ENCODE measurements at regions not wholly inside any gene's neighbourhood (a gene's known extent, or its start where the extent isn't known, plus 50 kb on each side); places are given as distances from the start of the nearest gene placed in this dataset.

DNA sequence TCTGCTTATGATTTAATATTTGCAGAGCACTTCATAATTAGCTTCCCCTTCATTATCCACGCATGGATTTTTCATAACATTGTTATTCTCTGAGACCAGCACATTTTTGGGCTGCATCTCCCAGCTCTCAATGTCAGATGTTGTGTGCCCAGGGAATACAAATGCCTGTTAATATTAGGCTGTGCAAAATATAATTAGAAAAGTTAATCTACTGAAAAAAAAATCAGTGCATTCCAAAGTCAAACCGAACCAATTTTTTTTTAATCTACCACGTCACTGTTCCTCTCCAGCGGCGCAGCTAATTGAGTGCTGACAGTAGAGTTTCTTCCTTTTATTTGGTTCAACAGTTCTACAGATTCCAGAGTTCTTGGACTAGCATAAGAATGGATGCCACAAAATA lies 191.0 kb upstream of the RGS6 start:
- no peaks in the 10 kb centered on the region for H3K9me1 ChIP-seq (replicated peaks; ENCODE audit: control insufficient read depth, extremely low read depth, insufficient read depth, low read length)
- no TSS peak for BruUV-seq (replicated peaks)
- ChIA-PET CTCF (interaction anchor here (0.9 to 1.3 kb wide), 3 partner anchors 12 to 114 kb away, joined by 3 to 4 read pairs (median 3); no protein-coding TSS in a partner anchor), POLR2A (no interaction called here)
- intact Hi-C loops (cut with micrococcal nuclease), result no loop called here
- no peaks in the 10 kb centered on the region for H3K9me3 ChIP-seq (replicated peaks; ENCODE audit: control insufficient read depth, insufficient read depth, low read length)
- peaks cover 0 to 4% of the 10 kb centered on the region in 2 experiments for H3K36me3 ChIP-seq (ENCODE audit: control insufficient read depth in 2 of 2, extremely low read depth in 1 of 2, insufficient read depth in 2 of 2, low read length in 2 of 2)
- no peak for FAIRE-seq
- no peak overlapping the region for H3K4me2 ChIP-seq (ENCODE audit: insufficient read depth, low read length)
- no peak for TF ChIP-seq GATA2 (IDR thresholded peaks at IDR 0.05; ENCODE audit: insufficient read depth, insufficient read length, low read depth, low read length)
- no peak for TF ChIP-seq MYC (IDR thresholded peaks at IDR 0.05; ENCODE audit: low read depth, low read length)
- TF ChIP-seq POLR2A (IDR thresholded peaks at IDR 0.05; ENCODE audit: low read depth, low read length), result no peak
- TF ChIP-seq JUN (IDR thresholded peaks at IDR 0.05; ENCODE audit: borderline replicate concordance, insufficient read depth, insufficient read length, low read depth), result no peak
- TF ChIP-seq FOS (IDR thresholded peaks at IDR 0.05; ENCODE audit: borderline replicate concordance, insufficient read depth, low read length), result no peak
- TF ChIP-seq POLR2AphosphoS5 (IDR thresholded peaks at IDR 0.05; ENCODE audit: insufficient read depth, low read depth, low read length), result no peak
- TF ChIP-seq EZH2 (IDR thresholded peaks at IDR 0.05; ENCODE audit: borderline replicate concordance, low read depth, low read length, severe bottlenecking), result no peak
- TF ChIP-seq, protein P1, sequence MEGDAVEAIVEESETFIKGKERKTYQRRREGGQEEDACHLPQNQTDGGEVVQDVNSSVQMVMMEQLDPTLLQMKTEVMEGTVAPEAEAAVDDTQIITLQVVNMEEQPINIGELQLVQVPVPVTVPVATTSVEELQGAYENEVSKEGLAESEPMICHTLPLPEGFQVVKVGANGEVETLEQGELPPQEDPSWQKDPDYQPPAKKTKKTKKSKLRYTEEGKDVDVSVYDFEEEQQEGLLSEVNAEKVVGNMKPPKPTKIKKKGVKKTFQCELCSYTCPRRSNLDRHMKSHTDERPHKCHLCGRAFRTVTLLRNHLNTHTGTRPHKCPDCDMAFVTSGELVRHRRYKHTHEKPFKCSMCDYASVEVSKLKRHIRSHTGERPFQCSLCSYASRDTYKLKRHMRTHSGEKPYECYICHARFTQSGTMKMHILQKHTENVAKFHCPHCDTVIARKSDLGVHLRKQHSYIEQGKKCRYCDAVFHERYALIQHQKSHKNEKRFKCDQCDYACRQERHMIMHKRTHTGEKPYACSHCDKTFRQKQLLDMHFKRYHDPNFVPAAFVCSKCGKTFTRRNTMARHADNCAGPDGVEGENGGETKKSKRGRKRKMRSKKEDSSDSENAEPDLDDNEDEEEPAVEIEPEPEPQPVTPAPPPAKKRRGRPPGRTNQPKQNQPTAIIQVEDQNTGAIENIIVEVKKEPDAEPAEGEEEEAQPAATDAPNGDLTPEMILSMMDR (IDR thresholded peaks at IDR 0.05; ENCODE audit: extremely low read depth in 1 of 2, insufficient read depth in 1 of 2, low read depth in 1 of 2, low read length in 2 of 2), result no peak
- TF ChIP-seq, protein P2, sequence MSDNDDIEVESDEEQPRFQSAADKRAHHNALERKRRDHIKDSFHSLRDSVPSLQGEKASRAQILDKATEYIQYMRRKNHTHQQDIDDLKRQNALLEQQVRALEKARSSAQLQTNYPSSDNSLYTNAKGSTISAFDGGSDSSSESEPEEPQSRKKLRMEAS (IDR thresholded peaks at IDR 0.05; ENCODE audit: insufficient read depth, insufficient read length), result no peak
- dilution Hi-C loops (cut with MboI; ENCODE audit: extremely low pct_ligation_motif_present, low sequenced_read_pairs), result no loop called here
- no peak overlapping the region for H3K9ac ChIP-seq (replicated peaks; ENCODE audit: extremely low read depth, insufficient read depth, low read length)
- H2AFZ ChIP-seq (ENCODE audit: low read depth, low read length), result no peak overlapping the region
- H3K79me2 ChIP-seq (ENCODE audit: control insufficient read depth, insufficient read depth, low read length), result no peaks in the 10 kb centered on the region
- peaks cover 6% of the 10 kb centered on the region for H3K4me1 ChIP-seq (ENCODE audit: control insufficient read depth, extremely low read depth, insufficient read depth, low read length)
- no peak overlapping the region for H3K27ac ChIP-seq (ENCODE audit: insufficient read depth, low read depth, low read length)
- no peaks in the 10 kb centered on the region for H3K27me3 ChIP-seq (ENCODE audit: control insufficient read depth in 2 of 2, insufficient read depth in 2 of 2, low read length in 2 of 2)
- no peak overlapping the region for H3K4me3 ChIP-seq (replicated peaks in 1 of 3; ENCODE audit: insufficient read depth in 1 of 3, low read depth in 1 of 3, low read length in 3 of 3)
- no peak for DNase-seq (ENCODE audit: low read depth, low spot score)
- no peaks in the 10 kb centered on the region for H4K20me1 ChIP-seq (replicated peaks; ENCODE audit: control insufficient read depth, extremely low read depth, insufficient read depth, low read length)
